ENCODE measurements at regions not wholly inside any gene's neighbourhood (a gene's known extent, or its start where the extent isn't known, plus 50 kb on each side); places are given as distances from the start of the nearest gene placed in this dataset.

DNA sequence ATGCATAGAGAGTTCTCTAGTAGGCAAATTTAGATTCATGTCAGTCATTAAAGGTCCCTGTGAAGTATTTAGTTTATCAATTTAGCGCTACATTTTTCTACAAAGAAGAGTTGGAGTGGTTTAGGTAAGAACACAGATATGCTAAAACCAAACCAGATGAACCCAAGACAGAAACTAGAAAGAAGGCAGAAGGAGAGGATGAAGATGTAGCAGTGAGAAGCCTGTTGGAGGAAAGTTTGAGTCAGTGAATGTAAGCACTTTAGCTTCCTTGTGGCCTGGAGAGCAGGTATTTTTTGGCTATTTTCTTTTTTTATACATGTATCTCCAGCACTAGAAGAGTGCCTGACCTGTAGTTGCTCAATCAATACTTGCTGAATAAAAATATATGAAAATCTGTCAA is 223.7 kb downstream of the KCNRG start:
- TF ChIP-seq, protein P1, sequence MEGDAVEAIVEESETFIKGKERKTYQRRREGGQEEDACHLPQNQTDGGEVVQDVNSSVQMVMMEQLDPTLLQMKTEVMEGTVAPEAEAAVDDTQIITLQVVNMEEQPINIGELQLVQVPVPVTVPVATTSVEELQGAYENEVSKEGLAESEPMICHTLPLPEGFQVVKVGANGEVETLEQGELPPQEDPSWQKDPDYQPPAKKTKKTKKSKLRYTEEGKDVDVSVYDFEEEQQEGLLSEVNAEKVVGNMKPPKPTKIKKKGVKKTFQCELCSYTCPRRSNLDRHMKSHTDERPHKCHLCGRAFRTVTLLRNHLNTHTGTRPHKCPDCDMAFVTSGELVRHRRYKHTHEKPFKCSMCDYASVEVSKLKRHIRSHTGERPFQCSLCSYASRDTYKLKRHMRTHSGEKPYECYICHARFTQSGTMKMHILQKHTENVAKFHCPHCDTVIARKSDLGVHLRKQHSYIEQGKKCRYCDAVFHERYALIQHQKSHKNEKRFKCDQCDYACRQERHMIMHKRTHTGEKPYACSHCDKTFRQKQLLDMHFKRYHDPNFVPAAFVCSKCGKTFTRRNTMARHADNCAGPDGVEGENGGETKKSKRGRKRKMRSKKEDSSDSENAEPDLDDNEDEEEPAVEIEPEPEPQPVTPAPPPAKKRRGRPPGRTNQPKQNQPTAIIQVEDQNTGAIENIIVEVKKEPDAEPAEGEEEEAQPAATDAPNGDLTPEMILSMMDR (IDR thresholded peaks at IDR 0.05) = no peak
- TF ChIP-seq POLR2A (IDR thresholded peaks at IDR 0.05) = no peak

Measured in heart left ventricle (tissue), 13 donors.